SW 1271 (cell line): ENCODE measurements at regions not wholly inside any gene's neighbourhood (a gene's known extent, or its start where the extent isn't known, plus 50 kb on each side); places are given as distances from the start of the nearest gene placed in this dataset.

Experiments
- DNase-seq, 2 experiments: peaks; one replicate each; lab custom pipeline; 2025; lab: John Stamatoyannopoulos, UW

GRCh38 chr21:28751176-28751575 is 241.5 kb downstream of the LTN1 start:
- no peak for DNase-seq

- no peak for DNase-seq
These were observed 242.1 kb downstream of the LTN1 start for GRCh38 chr21:28750565-28750964.

GRCh38 chr21:28749536-28749935 is 243.1 kb downstream of the LTN1 start:
- DNase-seq = no peak

- no peak for DNase-seq
These were observed 245.2 kb downstream of the LTN1 start for GRCh38 chr21:28747464-28747863.

GRCh38 chr21:28746166-28746565 is 246.5 kb downstream of the LTN1 start:
- no peak for DNase-seq

GRCh38 chr21:28745131-28746016 is 247.3 kb downstream of the LTN1 start:
- DNase-seq = peak; percentile 4 to 71

- no peak for DNase-seq
These were observed 249.0 kb downstream of the LTN1 start for GRCh38 chr21:28743723-28744122.

GRCh38 chr21:28742527-28742926 is 250.2 kb downstream of the LTN1 start:
- DNase-seq = no peak

GRCh38 chr21:28740125-28740524 is 252.6 kb downstream of the LTN1 start:
- no peak for DNase-seq

GRCh38 chr21:28738882-28739281 is 253.8 kb downstream of the LTN1 start:
- DNase-seq = no peak

GRCh38 chr21:28738420-28738704 is 254.3 kb downstream of the LTN1 start:
- DNase-seq = no peak

GRCh38 chr21:28737674-28738419 is 254.8 kb downstream of the LTN1 start:
- DNase-seq = peak in 1 of 2 experiments; percentile 4

GRCh38 chr21:28734522-28735175 is 258.0 kb downstream of the LTN1 start:
- DNase-seq = no peak

- no peak for DNase-seq
These were observed 260.9 kb downstream of the LTN1 start for GRCh38 chr21:28731700-28732321.

GRCh38 chr21:28729887-28730286 is 262.8 kb downstream of the LTN1 start:
- no peak for DNase-seq

GRCh38 chr21:28727809-28728208 is 264.9 kb downstream of the LTN1 start:
- no peak for DNase-seq

GRCh38 chr21:28725396-28725795 is 267.3 kb downstream of the LTN1 start:
- no peak for DNase-seq

- no peak for DNase-seq
These were observed 269.0 kb downstream of the LTN1 start for GRCh38 chr21:28723646-28724045.

GRCh38 chr21:28719723-28720122 is 273.0 kb downstream of the LTN1 start:
- no peak for DNase-seq

GRCh38 chr21:28714777-28715464 is 277.8 kb downstream of the LTN1 start:
- no peak for DNase-seq

- no peak for DNase-seq
These were observed 280.3 kb downstream of the LTN1 start for GRCh38 chr21:28712411-28712810.

- DNase-seq = no peak
These were observed 287.1 kb downstream of the LTN1 start for GRCh38 chr21:28705616-28706015.
